Activated CD8-positive, alpha-beta T cell treated with anti-CD3 and anti-CD28 coated beads for 36 hours (primary cell): ENCODE measurements at regions not wholly inside any gene's neighbourhood (a gene's known extent, or its start where the extent isn't known, plus 50 kb on each side); places are given as distances from the start of the nearest gene placed in this dataset.

Experiments
- ATAC-seq: fragments of 200-7000 bp; cut with Tn5 transposase; one replicate; pipeline ENCODE4 v1.10.0; 2021; ENCODE audit warnings: mild to moderate bottlenecking, moderate library complexity
- CTCF ChIA-PET: fragments of 350-600 bp; sonication (Branson Sonifier 250); formaldehyde crosslinking; loops from one replicate; lab custom pipeline; 2021; ENCODE audit warnings: antibody characterized with exemption; lab: Charles Lee
- POLR2A ChIA-PET: fragments of 350-600 bp; sonication (Branson Sonifier 250); formaldehyde crosslinking; loops from one replicate; lab custom pipeline; 2021; ENCODE audit warnings: antibody characterized with exemption; lab: Charles Lee
- DNase-seq: peaks from one replicate; pipeline ENCODE4 v3.0.0-alpha.2; 2020
- H3K27ac Mint-ChIP-seq: one replicate; pipeline ENCODE4 v1.8.0; 2021; ENCODE audit warnings: mild to moderate bottlenecking, mixed read lengths
- H3K27me3 Mint-ChIP-seq: one replicate; pipeline ENCODE4 v1.8.0; 2021; ENCODE audit warnings: mixed read lengths
- H3K36me3 Mint-ChIP-seq: one replicate; pipeline ENCODE4 v1.8.0; 2021; ENCODE audit warnings: low read depth, mixed read lengths
- H3K4me1 Mint-ChIP-seq: one replicate; pipeline ENCODE4 v1.8.0; 2021; ENCODE audit warnings: low read depth, mixed read lengths
- H3K4me3 Mint-ChIP-seq: one replicate; pipeline ENCODE4 v1.8.0; 2021; ENCODE audit warnings: mild to moderate bottlenecking, moderate library complexity, mixed read lengths
- H3K9me3 Mint-ChIP-seq: one replicate; pipeline ENCODE4 v1.8.0; 2021; ENCODE audit warnings: mixed read lengths
- intact Hi-C: fragments of 100-400 bp; cut with micrococcal nuclease; formaldehyde crosslinking; loops from one replicate; pipeline ENCODE4 v1.10.0; 2022
- TF ChIP-seq, protein P1 (sequence below): fragments of 200-600 bp; IDR thresholded peaks from one replicate; pipeline ENCODE4 v1.8.0; 2022; ENCODE audit warnings: antibody characterized with exemption, mild to moderate bottlenecking

- CTCF ChIA-PET, result no interaction called here
- ATAC-seq, result no peak
- POLR2A ChIA-PET, result no interaction called here
- H3K36me3 Mint-ChIP-seq, result no peaks in the 10 kb centered on the region
- TF ChIP-seq, protein P1, sequence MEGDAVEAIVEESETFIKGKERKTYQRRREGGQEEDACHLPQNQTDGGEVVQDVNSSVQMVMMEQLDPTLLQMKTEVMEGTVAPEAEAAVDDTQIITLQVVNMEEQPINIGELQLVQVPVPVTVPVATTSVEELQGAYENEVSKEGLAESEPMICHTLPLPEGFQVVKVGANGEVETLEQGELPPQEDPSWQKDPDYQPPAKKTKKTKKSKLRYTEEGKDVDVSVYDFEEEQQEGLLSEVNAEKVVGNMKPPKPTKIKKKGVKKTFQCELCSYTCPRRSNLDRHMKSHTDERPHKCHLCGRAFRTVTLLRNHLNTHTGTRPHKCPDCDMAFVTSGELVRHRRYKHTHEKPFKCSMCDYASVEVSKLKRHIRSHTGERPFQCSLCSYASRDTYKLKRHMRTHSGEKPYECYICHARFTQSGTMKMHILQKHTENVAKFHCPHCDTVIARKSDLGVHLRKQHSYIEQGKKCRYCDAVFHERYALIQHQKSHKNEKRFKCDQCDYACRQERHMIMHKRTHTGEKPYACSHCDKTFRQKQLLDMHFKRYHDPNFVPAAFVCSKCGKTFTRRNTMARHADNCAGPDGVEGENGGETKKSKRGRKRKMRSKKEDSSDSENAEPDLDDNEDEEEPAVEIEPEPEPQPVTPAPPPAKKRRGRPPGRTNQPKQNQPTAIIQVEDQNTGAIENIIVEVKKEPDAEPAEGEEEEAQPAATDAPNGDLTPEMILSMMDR, result no peak
- peaks cover 4% of the 10 kb centered on the region for H3K9me3 Mint-ChIP-seq
- DNase-seq, result no peak
- peaks cover 2% of the 10 kb centered on the region for H3K27me3 Mint-ChIP-seq
- no peak overlapping the region for H3K27ac Mint-ChIP-seq
- intact Hi-C loops, result no loop called here
- H3K4me1 Mint-ChIP-seq, result no peaks in the 10 kb centered on the region
- no peak overlapping the region for H3K4me3 Mint-ChIP-seq
Observed at GRCh38 chr2:35790292-35790691, 565.3 kb upstream of the CRIM1 start.

GRCh38 chr2:35788543-35788942 lies 567.0 kb upstream of the CRIM1 start:
- no peak for ATAC-seq
- H3K36me3 Mint-ChIP-seq, result no peaks in the 10 kb centered on the region
- CTCF ChIA-PET, result no interaction called here

GRCh38 chr2:35787302-35788031 lies 568.1 kb upstream of the CRIM1 start:
- POLR2A ChIA-PET, result no interaction called here
- DNase-seq, result no peak
- no peak for ATAC-seq
- TF ChIP-seq, protein P1, result no peak
- no peak overlapping the region for H3K27ac Mint-ChIP-seq
- no peak overlapping the region for H3K4me3 Mint-ChIP-seq
- no peaks in the 10 kb centered on the region for H3K36me3 Mint-ChIP-seq
- intact Hi-C loops, result no loop called here
- no peaks in the 10 kb centered on the region for H3K4me1 Mint-ChIP-seq
- CTCF ChIA-PET, result no interaction called here
- peaks cover 4% of the 10 kb centered on the region for H3K9me3 Mint-ChIP-seq
- peaks cover 2% of the 10 kb centered on the region for H3K27me3 Mint-ChIP-seq

More at GRCh38 chr2:35788543-35788942, 567.0 kb upstream of the CRIM1 start:
- DNase-seq, result no peak
- H3K27ac Mint-ChIP-seq, result no peak overlapping the region
- H3K9me3 Mint-ChIP-seq, result peaks cover 4% of the 10 kb centered on the region
- no peaks in the 10 kb centered on the region for H3K4me1 Mint-ChIP-seq
- intact Hi-C loops, result no loop called here
- H3K27me3 Mint-ChIP-seq, result peaks cover 2% of the 10 kb centered on the region
- no peak overlapping the region for H3K4me3 Mint-ChIP-seq
- TF ChIP-seq, protein P1, result no peak
- POLR2A ChIA-PET, result no interaction called here

- ATAC-seq, result no peak
Observed at GRCh38 chr2:35785564-35785963, 570.0 kb upstream of the CRIM1 start.

GRCh38 chr2:35784777-35785176 lies 570.8 kb upstream of the CRIM1 start:
- Mint-ChIP-seq H3K4me3 (no peak overlapping the region), H3K27ac (no peak overlapping the region), H3K36me3 (no peaks in the 10 kb centered on the region), H3K9me3 (peaks cover 1% of the 10 kb centered on the region), H3K27me3 (no peaks in the 10 kb centered on the region), H3K4me1 (no peaks in the 10 kb centered on the region)
- DNase-seq (no peak), ATAC-seq (no peak)
- TF ChIP-seq, protein P1, result no peak
- POLR2A ChIA-PET, result no interaction called here
- CTCF ChIA-PET, result no interaction called here
- intact Hi-C loops, result no loop called here

More at GRCh38 chr2:35785564-35785963, 570.0 kb upstream of the CRIM1 start:
- no peak for DNase-seq
- intact Hi-C loops, result no loop called here
- TF ChIP-seq, protein P1, result no peak
- Mint-ChIP-seq H3K36me3 (no peaks in the 10 kb centered on the region), H3K4me1 (no peaks in the 10 kb centered on the region), H3K9me3 (peaks cover 1% of the 10 kb centered on the region), H3K4me3 (no peak overlapping the region), H3K27me3 (peaks cover 2% of the 10 kb centered on the region), H3K27ac (no peak overlapping the region)
- POLR2A ChIA-PET, result no interaction called here
- CTCF ChIA-PET, result no interaction called here
